Esophagus squamous epithelium (tissue), 4 donors: ENCODE measurements at regions not wholly inside any gene's neighbourhood (a gene's known extent, or its start where the extent isn't known, plus 50 kb on each side); places are given as distances from the start of the nearest gene placed in this dataset.

ENCODE experiments used
- CTCF ChIP-seq, 6 experiments: fragments of 450-650 bp in 4 of 6; fragments of 200-600 bp in 2 of 6; sonication (generic) in 2 of 6; IDR thresholded peaks; one replicate each; pipeline ENCODE4 v1.5.1; 2016 to 2019; ENCODE audit warnings: antibody characterized with exemption in 6 of 6, mild to moderate bottlenecking in 4 of 6, moderate library complexity in 4 of 6
- POLR2A ChIP-seq, 4 donors: fragments of 450-650 bp; IDR thresholded peaks; one replicate each; pipeline ENCODE4 v1.6.1; 2017; ENCODE audit warnings: antibody characterized with exemption in 4 of 4, mild to moderate bottlenecking in 4 of 4, moderate library complexity in 3 of 4

- no peak for TF ChIP-seq CTCF (IDR thresholded peaks at IDR 0.05)
- TF ChIP-seq POLR2A (IDR thresholded peaks at IDR 0.05): no peak
Measured at GRCh38 chr12:105847068-105847467, 291.7 kb downstream of the NUAK1 start.
